Activated CD4-positive, alpha-beta memory T cell treated with anti-CD3 and anti-CD28 coated beads, Interleukin-2, amount 10 ng/mL, durations not matched to agents 7 days and 5 days (primary cell): ENCODE measurements at regions not wholly inside any gene's neighbourhood (a gene's known extent, or its start where the extent isn't known, plus 50 kb on each side); places are given as distances from the start of the nearest gene placed in this dataset.
"Not testable (repeated sequence)": the region's sequence is repeated elsewhere in the genome, so short reads cannot be mapped to it uniquely, and the experiment has no call there.

Experiments
- CTCF ChIA-PET: fragments of 350-600 bp; sonication (Branson Sonifier 250); formaldehyde crosslinking; loops from one replicate; lab custom pipeline; 2021; ENCODE audit warnings: antibody characterized with exemption, inconsistent platforms; lab: Charles Lee
- POLR2A ChIA-PET: fragments of 350-600 bp; sonication (Branson Sonifier 250); formaldehyde crosslinking; loops from one replicate; lab custom pipeline; 2021; ENCODE audit warnings: antibody characterized with exemption; lab: Charles Lee
- DNase-seq: peaks from one replicate; pipeline ENCODE4 v3.0.0-alpha.2; 2020
- H3K27ac Mint-ChIP-seq: one replicate; pipeline ENCODE4 v1.8.0; 2021; ENCODE audit warnings: mild to moderate bottlenecking, mixed read lengths
- H3K27me3 Mint-ChIP-seq: one replicate; pipeline ENCODE4 v1.8.0; 2021; ENCODE audit warnings: mixed read lengths
- H3K36me3 Mint-ChIP-seq: one replicate; pipeline ENCODE4 v1.8.0; 2021; ENCODE audit warnings: low read depth, mixed read lengths
- H3K4me1 Mint-ChIP-seq: one replicate; pipeline ENCODE4 v1.8.0; 2021; ENCODE audit warnings: mixed read lengths
- H3K4me3 Mint-ChIP-seq: one replicate; pipeline ENCODE4 v1.8.0; 2021; ENCODE audit warnings: mild to moderate bottlenecking, mixed read lengths
- H3K9me3 Mint-ChIP-seq: one replicate; pipeline ENCODE4 v1.8.0; 2021; ENCODE audit warnings: mixed read lengths

DNA sequence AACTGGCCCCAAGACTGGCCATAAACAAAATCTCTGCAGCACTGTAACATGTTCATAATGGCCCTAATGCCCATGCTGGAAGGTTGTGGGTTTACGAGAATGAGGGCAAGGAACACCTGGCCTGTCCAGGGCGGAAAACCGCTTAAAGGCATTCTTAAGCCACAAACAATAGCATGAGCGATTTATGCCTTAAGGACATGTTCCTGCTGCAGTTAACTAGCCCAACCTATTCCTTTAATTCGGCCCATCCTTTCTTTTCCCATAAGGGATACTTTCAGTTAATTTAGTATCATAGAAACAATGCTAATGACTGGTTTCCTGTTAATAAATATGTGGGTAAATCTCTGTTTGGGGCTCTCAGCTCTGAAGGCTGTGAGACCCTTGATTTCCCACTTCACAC lies 95.7 kb upstream of the PRKD1 start:
- CTCF ChIA-PET, H3K27me3 Mint-ChIP-seq, POLR2A ChIA-PET, H3K4me1 Mint-ChIP-seq, DNase-seq, H3K36me3 Mint-ChIP-seq, H3K27ac Mint-ChIP-seq, H3K4me3 Mint-ChIP-seq: not testable (repeated sequence)
- peaks cover 16% of the 10 kb centered on the region for H3K9me3 Mint-ChIP-seq

- ChIA-PET POLR2A (no interaction called here), CTCF (no interaction called here)
- H3K36me3 Mint-ChIP-seq, result no peaks in the 10 kb centered on the region
- DNase-seq, result no peak
- H3K9me3 Mint-ChIP-seq, result peaks cover 11% of the 10 kb centered on the region
- H3K27me3 Mint-ChIP-seq, result no peaks in the 10 kb centered on the region
- H3K4me3 Mint-ChIP-seq, result no peak overlapping the region
- H3K27ac Mint-ChIP-seq, result no peak overlapping the region
- H3K4me1 Mint-ChIP-seq, result no peaks in the 10 kb centered on the region
These were observed 106.5 kb upstream of the PRKD1 start for GRCh38 chr14:30034152-30034551.

DNA sequence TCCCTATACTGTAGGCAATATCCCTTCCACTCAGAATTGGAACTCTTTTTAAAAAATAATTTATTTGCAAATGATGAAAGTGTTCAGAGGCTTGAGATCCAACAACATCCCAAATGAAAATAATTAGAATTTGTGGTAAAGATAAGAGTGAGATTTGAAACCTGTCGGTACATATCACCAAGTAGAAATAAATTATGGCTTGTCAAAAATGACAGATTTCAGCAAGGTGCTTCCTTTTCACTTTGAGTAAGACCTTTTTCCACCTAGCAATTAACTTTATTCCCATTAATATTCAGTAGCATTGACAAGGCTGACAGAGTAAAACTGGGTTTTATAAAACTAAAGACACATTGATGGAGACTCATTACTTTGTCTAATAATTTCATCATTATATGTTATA lies 107.7 kb upstream of the PRKD1 start:
- H3K4me3 Mint-ChIP-seq, result no peak overlapping the region
- DNase-seq, result no peak
- no peaks in the 10 kb centered on the region for H3K27me3 Mint-ChIP-seq
- ChIA-PET CTCF (no interaction called here), POLR2A (no interaction called here)
- H3K4me1 Mint-ChIP-seq, result no peaks in the 10 kb centered on the region
- H3K9me3 Mint-ChIP-seq, result peaks cover 11% of the 10 kb centered on the region
- no peaks in the 10 kb centered on the region for H3K36me3 Mint-ChIP-seq
- no peak overlapping the region for H3K27ac Mint-ChIP-seq

DNA sequence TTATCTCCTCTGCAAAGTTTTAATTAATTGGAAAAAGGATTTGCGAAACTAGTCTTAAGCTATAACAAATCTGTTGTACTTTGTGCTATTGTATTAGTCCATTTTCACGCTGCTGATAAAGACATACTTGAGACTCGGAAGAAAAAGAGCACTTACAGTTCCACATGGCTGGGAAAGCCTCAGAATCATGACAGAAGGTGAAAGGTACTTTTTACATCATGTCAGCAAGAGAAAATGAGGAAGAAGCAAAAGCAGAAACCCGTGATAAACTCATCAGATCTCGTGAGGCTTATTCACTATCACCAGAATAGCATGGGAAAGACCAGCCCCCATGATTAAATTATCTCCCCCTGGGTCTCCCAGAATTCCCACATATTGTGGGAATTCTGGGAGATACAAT lies 118.1 kb upstream of the PRKD1 start:
- no peak for DNase-seq
- Mint-ChIP-seq H3K9me3 (peaks cover 23% of the 10 kb centered on the region), H3K27me3 (no peaks in the 10 kb centered on the region), H3K4me3 (no peak overlapping the region), H3K4me1 (no peaks in the 10 kb centered on the region), H3K27ac (no peak overlapping the region), H3K36me3 (no peaks in the 10 kb centered on the region)
- ChIA-PET POLR2A (no interaction called here), CTCF (no interaction called here)

GRCh38 chr14:30053103-30053502 lies 125.5 kb upstream of the PRKD1 start:
- H3K4me1 Mint-ChIP-seq, result no peaks in the 10 kb centered on the region
- ChIA-PET POLR2A (no interaction called here), CTCF (no interaction called here)
- no peaks in the 10 kb centered on the region for H3K27me3 Mint-ChIP-seq
- no peak overlapping the region for H3K4me3 Mint-ChIP-seq
- H3K9me3 Mint-ChIP-seq, result peaks cover 16% of the 10 kb centered on the region
- no peaks in the 10 kb centered on the region for H3K36me3 Mint-ChIP-seq
- no peak overlapping the region for H3K27ac Mint-ChIP-seq
- DNase-seq, result no peak

GRCh38 chr14:30054201-30054600 lies 126.6 kb upstream of the PRKD1 start:
- Mint-ChIP-seq H3K36me3 (no peaks in the 10 kb centered on the region), H3K27ac (no peak overlapping the region), H3K4me1 (no peaks in the 10 kb centered on the region), H3K27me3 (no peaks in the 10 kb centered on the region), H3K9me3 (peaks cover 13% of the 10 kb centered on the region), H3K4me3 (no peak overlapping the region)
- CTCF ChIA-PET, result no interaction called here
- POLR2A ChIA-PET, result no interaction called here
- no peak for DNase-seq

GRCh38 chr14:30058401-30058800 lies 130.8 kb upstream of the PRKD1 start:
- H3K4me1 Mint-ChIP-seq, result no peaks in the 10 kb centered on the region
- H3K36me3 Mint-ChIP-seq, result no peaks in the 10 kb centered on the region

DNA sequence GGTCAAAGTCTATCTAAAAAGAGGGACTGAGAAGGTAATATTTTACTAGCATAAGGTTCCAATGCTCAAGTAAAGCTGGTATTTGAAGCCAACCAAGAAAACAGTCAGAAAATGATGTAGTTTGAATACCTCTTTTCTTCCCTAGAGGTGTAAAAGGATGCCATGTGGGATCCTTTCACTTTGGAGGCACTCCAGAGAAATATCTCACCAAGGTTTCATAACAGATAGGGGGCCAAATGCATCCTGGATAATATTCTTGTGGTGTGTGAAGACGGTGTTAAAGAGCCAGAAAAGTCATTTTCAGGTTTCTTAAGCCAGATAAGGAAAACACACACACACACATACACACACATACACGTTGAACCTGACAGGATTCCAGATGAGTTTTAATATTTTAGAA lies 136.1 kb upstream of the PRKD1 start:
- Mint-ChIP-seq H3K4me1 (no peaks in the 10 kb centered on the region), H3K4me3 (no peak overlapping the region), H3K36me3 (no peaks in the 10 kb centered on the region), H3K27me3 (no peaks in the 10 kb centered on the region), H3K27ac (no peak overlapping the region), H3K9me3 (peaks cover 4% of the 10 kb centered on the region)
- POLR2A ChIA-PET, result no interaction called here
- CTCF ChIA-PET, result no interaction called here
- DNase-seq, result no peak

More at GRCh38 chr14:30058401-30058800, 130.8 kb upstream of the PRKD1 start:
- ChIA-PET POLR2A (no interaction called here), CTCF (no interaction called here)
- Mint-ChIP-seq H3K27ac (no peak overlapping the region), H3K27me3 (no peaks in the 10 kb centered on the region), H3K4me3 (no peak overlapping the region), H3K9me3 (peaks cover 6% of the 10 kb centered on the region)
- no peak for DNase-seq

- no peaks in the 10 kb centered on the region for H3K27me3 Mint-ChIP-seq
- H3K4me1 Mint-ChIP-seq, result no peaks in the 10 kb centered on the region
- H3K27ac Mint-ChIP-seq, result no peak overlapping the region
- peaks cover 4% of the 10 kb centered on the region for H3K9me3 Mint-ChIP-seq
- H3K4me3 Mint-ChIP-seq, result no peak overlapping the region
- no peaks in the 10 kb centered on the region for H3K36me3 Mint-ChIP-seq
- DNase-seq, result no peak
- ChIA-PET POLR2A (no interaction called here), CTCF (no interaction called here)
These were observed 136.8 kb upstream of the PRKD1 start for GRCh38 chr14:30064454-30064853.

DNA sequence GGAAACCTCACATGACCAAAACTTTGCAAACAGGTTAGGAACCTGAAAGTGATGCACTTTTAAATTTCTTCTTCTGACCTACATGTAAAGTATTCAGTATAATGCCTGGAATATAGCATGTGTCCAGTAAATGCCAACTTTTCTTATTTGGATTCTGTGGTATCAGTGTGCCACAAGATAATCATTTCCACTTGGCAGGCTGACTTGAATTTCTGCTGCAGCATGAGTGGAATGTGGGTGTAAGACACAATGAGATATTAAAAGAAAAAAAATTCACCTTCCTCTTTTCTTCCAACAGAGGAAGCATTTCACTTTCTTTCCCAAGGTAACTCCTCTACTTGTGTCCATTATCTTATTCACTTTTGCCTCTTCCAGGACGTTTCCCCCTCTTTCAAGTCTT lies 141.9 kb upstream of the PRKD1 start:
- CTCF ChIA-PET, result no interaction called here
- no peaks in the 10 kb centered on the region for H3K36me3 Mint-ChIP-seq
- no peak overlapping the region for H3K4me3 Mint-ChIP-seq
- H3K27ac Mint-ChIP-seq, result no peak overlapping the region
- no peak for DNase-seq
- peaks cover 19% of the 10 kb centered on the region for H3K9me3 Mint-ChIP-seq
- H3K27me3 Mint-ChIP-seq, result no peaks in the 10 kb centered on the region
- H3K4me1 Mint-ChIP-seq, result no peaks in the 10 kb centered on the region
- POLR2A ChIA-PET, result no interaction called here

DNA sequence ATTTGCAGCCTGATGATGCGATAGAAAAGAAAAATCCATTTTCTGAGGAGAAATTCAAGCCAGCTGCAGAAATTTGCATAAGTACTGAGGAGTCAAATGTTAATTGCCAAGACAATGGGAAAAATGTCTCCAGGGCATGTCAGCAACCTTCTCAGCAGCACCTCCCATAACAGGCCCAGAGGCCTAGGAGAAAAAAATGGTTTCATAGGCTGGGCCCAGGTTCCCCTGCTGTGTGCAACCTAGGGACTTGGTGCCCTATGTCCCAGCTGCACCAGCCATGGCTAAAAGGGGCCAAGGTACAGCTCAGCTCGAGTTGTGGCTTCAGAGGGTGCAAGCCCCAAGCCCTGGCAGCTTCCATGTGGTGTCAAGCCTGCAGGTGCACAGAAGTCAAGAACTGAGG lies 144.8 kb upstream of the PRKD1 start:
- CTCF ChIA-PET, H3K27ac Mint-ChIP-seq, POLR2A ChIA-PET, H3K4me1 Mint-ChIP-seq, H3K4me3 Mint-ChIP-seq, H3K27me3 Mint-ChIP-seq, DNase-seq, H3K36me3 Mint-ChIP-seq: not testable (repeated sequence)
- peaks cover 22% of the 10 kb centered on the region for H3K9me3 Mint-ChIP-seq

- DNase-seq, result no peak
- CTCF ChIA-PET, result no interaction called here
- no peaks in the 10 kb centered on the region for H3K27me3 Mint-ChIP-seq
- no peaks in the 10 kb centered on the region for H3K4me1 Mint-ChIP-seq
- peaks cover 23% of the 10 kb centered on the region for H3K9me3 Mint-ChIP-seq
- H3K4me3 Mint-ChIP-seq, result no peak overlapping the region
- no peaks in the 10 kb centered on the region for H3K36me3 Mint-ChIP-seq
- no peak overlapping the region for H3K27ac Mint-ChIP-seq
- POLR2A ChIA-PET, result no interaction called here
These were observed 150.3 kb upstream of the PRKD1 start for GRCh38 chr14:30077946-30078345.

DNA sequence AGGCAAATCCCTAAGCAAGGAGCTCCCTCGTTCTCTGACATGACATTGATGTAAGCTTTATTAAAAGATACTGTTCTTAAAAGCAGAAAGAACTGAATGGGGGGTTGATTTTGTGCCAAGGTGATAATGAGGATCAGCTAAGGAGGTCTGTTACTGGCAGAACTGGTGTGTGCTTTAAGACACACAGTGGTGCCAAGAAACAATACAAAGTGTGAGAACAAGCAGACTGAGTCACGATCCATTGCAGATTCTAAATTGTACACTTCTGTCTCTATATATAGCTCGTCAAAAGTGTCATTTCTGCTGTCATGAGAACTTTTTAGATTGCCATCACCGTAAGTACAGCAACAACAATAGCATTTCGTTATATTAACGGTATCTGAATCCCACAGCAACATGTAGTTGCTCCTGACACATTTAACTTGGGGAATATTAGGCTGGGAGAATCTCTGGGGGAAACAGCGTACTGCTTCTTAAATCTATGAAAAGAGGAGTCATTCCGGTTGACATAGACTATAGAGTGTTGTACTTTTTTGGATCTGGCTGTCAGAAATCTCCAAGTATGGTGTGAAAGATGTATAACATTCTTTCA lies 151.3 kb upstream of the PRKD1 start:
- Mint-ChIP-seq H3K4me3 (no peak overlapping the region), H3K4me1 (no peaks in the 10 kb centered on the region), H3K27ac (no peak overlapping the region), H3K9me3 (peaks cover 16% of the 10 kb centered on the region), H3K36me3 (no peaks in the 10 kb centered on the region), H3K27me3 (no peaks in the 10 kb centered on the region)
- DNase-seq, result no peak
- POLR2A ChIA-PET, result no interaction called here
- CTCF ChIA-PET, result no interaction called here

- no peaks in the 10 kb centered on the region for H3K27me3 Mint-ChIP-seq
- no peaks in the 10 kb centered on the region for H3K36me3 Mint-ChIP-seq
- H3K27ac Mint-ChIP-seq, result no peak overlapping the region
- DNase-seq, result no peak
- peaks cover 14% of the 10 kb centered on the region for H3K9me3 Mint-ChIP-seq
- no peak overlapping the region for H3K4me3 Mint-ChIP-seq
- H3K4me1 Mint-ChIP-seq, result no peaks in the 10 kb centered on the region
- POLR2A ChIA-PET, result no interaction called here
- CTCF ChIA-PET, result no interaction called here
These were observed 154.8 kb upstream of the PRKD1 start for GRCh38 chr14:30082486-30082885.
